H1 (cell line): ENCODE measurements at regions not wholly inside any gene's neighbourhood (a gene's known extent, or its start where the extent isn't known, plus 50 kb on each side); places are given as distances from the start of the nearest gene placed in this dataset.

Experiments
- CTCF ChIA-PET: fragments of 300-600 bp; sonication (Branson Sonifier 250); formaldehyde crosslinking; loops from one replicate; lab custom pipeline; 2021; ENCODE audit not compliant: partially characterized antibody; lab: Charles Lee
- POLR2A ChIA-PET: fragments of 300-600 bp; sonication (Branson Sonifier 250); formaldehyde crosslinking; loops from one replicate; lab custom pipeline; 2021; ENCODE audit warnings: inconsistent platforms; ENCODE audit not compliant: partially characterized antibody; lab: Charles Lee
- DNase-seq, 2 experiments: peaks; one replicate each; pipeline versions ENCODE4 v3.0.0 to v3.0.0-alpha.2; 2010 to 2022; ENCODE audit warnings: low spot score in 2 of 2, low read depth in 1 of 2, mixed read lengths in 1 of 2
- FAIRE-seq: peaks from 2 replicates; lab custom pipeline; 2011; peaks lifted over from hg19 to GRCh38; lab: Jason Lieb, UNC
- H2AFZ ChIP-seq: 2 replicates; pipeline ENCODE4 v1.8.1; 2012; ENCODE audit warnings: low read length, inconsistent platforms
- H2AK5ac ChIP-seq: 2 replicates; pipeline ENCODE4 v1.6.1; 2013; ENCODE audit warnings: low read depth, low read length
- H2BK120ac ChIP-seq: replicated peaks from 2 replicates; pipeline ENCODE3; 2013; ENCODE audit warnings: low read depth, low read length, inconsistent platforms
- H2BK12ac ChIP-seq: 2 replicates; pipeline ENCODE4 v1.6.1; 2013; ENCODE audit warnings: low read depth, low read length
- H2BK15ac ChIP-seq: 2 replicates; pipeline ENCODE4 v1.6.1; 2013; ENCODE audit warnings: low read length
- H2BK20ac ChIP-seq: 2 replicates; pipeline ENCODE4 v1.6.1; 2013; ENCODE audit warnings: low read length
- H2BK5ac ChIP-seq: 2 replicates; pipeline ENCODE4 v1.6.1; 2013; ENCODE audit warnings: low read depth, low read length
- H3K14ac ChIP-seq: 2 replicates; pipeline ENCODE4 v1.6.1; 2013; ENCODE audit warnings: inconsistent platforms; ENCODE audit not compliant: insufficient read length
- H3K18ac ChIP-seq: 2 replicates; pipeline ENCODE4 v1.6.1; 2013; ENCODE audit warnings: low read length; ENCODE audit errors: extremely low read depth
- H3K23ac ChIP-seq: 2 replicates; pipeline ENCODE4 v1.6.1; 2013; ENCODE audit warnings: inconsistent platforms; ENCODE audit not compliant: insufficient read length
- H3K23me2 ChIP-seq: 2 replicates; pipeline ENCODE4 v1.6.1; 2013; ENCODE audit warnings: low read depth, low read length
- H3K27ac ChIP-seq: 2 replicates; pipeline ENCODE4 v1.6.1; 2011; ENCODE audit warnings: low read depth, low read length, inconsistent platforms
- H3K27me3 ChIP-seq, 4 experiments: replicated peaks in 1 of 4; 1 replicate in 1 of 4; 2 replicates in 3 of 4; pipeline versions ENCODE4 v1.6.1 to v1.8.1; 2011 to 2013; ENCODE audit warnings: low read length in 3 of 4, mild to moderate bottlenecking in 3 of 4, inconsistent platforms in 2 of 4, mixed read lengths in 2 of 4, moderate library complexity in 1 of 4; ENCODE audit not compliant: control insufficient read depth in 3 of 4, insufficient read depth in 3 of 4; ENCODE audit errors: extremely low read depth in 1 of 4
- H3K36me3 ChIP-seq, 4 experiments: 2 replicates each; pipeline versions ENCODE4 v1.6.1 to v1.8.1; 2011 to 2013; ENCODE audit warnings: mild to moderate bottlenecking in 4 of 4, low read length in 3 of 4, moderate library complexity in 2 of 4, control low read depth in 1 of 4, inconsistent platforms in 1 of 4; ENCODE audit not compliant: insufficient read depth in 4 of 4, control insufficient read depth in 2 of 4
- H3K4ac ChIP-seq: replicated peaks from 2 replicates; pipeline ENCODE3; 2013; ENCODE audit warnings: low read length, low read depth, mixed read lengths, inconsistent platforms; ENCODE audit not compliant: insufficient read length
- H3K4me1 ChIP-seq, 4 experiments: replicated peaks in 1 of 4; 1 replicate in 1 of 4; 2 replicates in 3 of 4; pipeline versions ENCODE4 v1.6.1 to v1.8.1; 2011 to 2013; ENCODE audit warnings: low read length in 3 of 4, inconsistent platforms in 2 of 4, mixed read lengths in 1 of 4; ENCODE audit not compliant: insufficient read depth in 4 of 4, control insufficient read depth in 3 of 4
- H3K4me2 ChIP-seq, 2 experiments: 2 replicates each; pipeline versions ENCODE4 v1.6.1 to v1.8.1; 2011 to 2013; ENCODE audit warnings: low read depth in 2 of 2, low read length in 2 of 2, control low read depth in 1 of 2, inconsistent platforms in 1 of 2, mild to moderate bottlenecking in 1 of 2; ENCODE audit not compliant: insufficient read depth in 1 of 2
- H3K4me3 ChIP-seq, 4 experiments: fragments of 200-600, 300-600 bp in 1 of 4; sonication (generic), shearing (Covaris generic), sonication (Bioruptor Twin) in 1 of 4; 2 replicates each; pipeline versions ENCODE4 v1.5.1 to v1.8.1; 2011 to 2016; ENCODE audit warnings: low read length in 4 of 4, low read depth in 3 of 4, control low read depth in 2 of 4, inconsistent platforms in 2 of 4, mild to moderate bottlenecking in 2 of 4, mixed read lengths in 1 of 4, moderate library complexity in 1 of 4; ENCODE audit not compliant: insufficient read depth in 2 of 4; ENCODE audit errors: extremely low read depth in 1 of 4
- H3K56ac ChIP-seq: replicated peaks from 2 replicates; pipeline ENCODE3; 2013; ENCODE audit warnings: low read depth, mild to moderate bottlenecking, mixed read lengths, low read length, inconsistent platforms; ENCODE audit not compliant: insufficient read length
- H3K79me1 ChIP-seq: 2 replicates; pipeline ENCODE4 v1.6.1; 2013; ENCODE audit warnings: low read depth, low read length, control low read depth
- H3K79me2 ChIP-seq, 2 experiments: 2 replicates each; pipeline versions ENCODE4 v1.6.1 to v1.8.1; 2012 to 2013; ENCODE audit warnings: low read length in 2 of 2, mild to moderate bottlenecking in 2 of 2, inconsistent platforms in 1 of 2; ENCODE audit not compliant: insufficient read depth in 2 of 2, control insufficient read depth in 1 of 2
- H3K9ac ChIP-seq, 4 experiments: replicated peaks in 1 of 4; 1 replicate in 1 of 4; 2 replicates in 3 of 4; pipeline versions ENCODE4 v1.6.1 to v1.8.1; 2011 to 2013; ENCODE audit warnings: low read depth in 3 of 4, low read length in 3 of 4, control low read depth in 2 of 4, mild to moderate bottlenecking in 2 of 4, moderate library complexity in 2 of 4, inconsistent platforms in 1 of 4; ENCODE audit errors: extremely low read depth in 1 of 4
- H3K9me3 ChIP-seq, 2 experiments: 2 replicates each; pipeline versions ENCODE4 v1.6.1 to v1.8.1; 2012 to 2013; ENCODE audit warnings: mild to moderate bottlenecking in 2 of 2, moderate library complexity in 2 of 2, control low read depth in 1 of 2, inconsistent platforms in 1 of 2, low read depth in 1 of 2, low read length in 1 of 2, mixed read lengths in 1 of 2; ENCODE audit not compliant: insufficient read depth in 2 of 2
- H4K20me1 ChIP-seq, 2 experiments: replicated peaks in 1 of 2; 2 replicates each; pipeline versions ENCODE3 to v1.8.1; 2011 to 2013; ENCODE audit warnings: inconsistent platforms in 2 of 2, low read length in 2 of 2, mild to moderate bottlenecking in 1 of 2; ENCODE audit not compliant: insufficient read depth in 2 of 2, control insufficient read depth in 1 of 2
- H4K5ac ChIP-seq: 2 replicates; pipeline ENCODE4 v1.6.1; 2013; ENCODE audit warnings: low read length, low read depth, mixed read lengths, inconsistent platforms; ENCODE audit not compliant: insufficient read length
- H4K8ac ChIP-seq: 2 replicates; pipeline ENCODE4 v1.8.0; 2013; ENCODE audit warnings: mild to moderate bottlenecking, moderate library complexity, low read length, inconsistent platforms; ENCODE audit not compliant: insufficient read depth; ENCODE audit errors: extremely low read depth
- H4K91ac ChIP-seq: replicated peaks from 2 replicates; pipeline ENCODE3; 2013; ENCODE audit warnings: low read length, mixed read lengths, inconsistent platforms; ENCODE audit not compliant: insufficient read length
- EP300 ChIP-seq, 2 experiments: IDR thresholded peaks; 1 replicate in 1 of 2; 2 replicates in 1 of 2; pipeline ENCODE4 v1.6.1; 2011 to 2012; ENCODE audit warnings: low read depth in 2 of 2, low read length in 2 of 2, mild to moderate bottlenecking in 2 of 2, borderline replicate concordance in 1 of 2, inconsistent platforms in 1 of 2, moderate library complexity in 1 of 2
- POU5F1 ChIP-seq: IDR thresholded peaks from 2 replicates; pipeline ENCODE4 v1.6.1; 2011; ENCODE audit warnings: low read depth, mild to moderate bottlenecking, low read length, moderate library complexity
- RNF2 ChIP-seq: fragments of 200-900, 300-1000 bp; sonication (generic); IDR thresholded peaks from 2 replicates; pipeline ENCODE4 v1.7.1; 2016; ENCODE audit warnings: borderline replicate concordance, low read depth, mild to moderate bottlenecking, antibody characterized with exemption, low read length; ENCODE audit not compliant: poor library complexity, severe bottlenecking; ENCODE audit errors: missing control alignments
- SP4 ChIP-seq: IDR thresholded peaks from 2 replicates; pipeline ENCODE4 v1.6.1; 2012; ENCODE audit warnings: low read length, inconsistent platforms
- SUZ12 ChIP-seq: fragments of 200-600 bp; sonication (generic); IDR thresholded peaks from 2 replicates; pipeline ENCODE4 v1.6.1; 2012; ENCODE audit warnings: mild to moderate bottlenecking, inconsistent platforms, low read length, moderate library complexity, mixed read lengths
- YY1 ChIP-seq: IDR thresholded peaks from 2 replicates; pipeline ENCODE4 v1.6.1; 2011; ENCODE audit warnings: low read depth, mild to moderate bottlenecking, low read length
- WGBS, 2 experiments: shearing (Covaris generic) in 1 of 2; methylation state at CpG; one replicate each; pipeline versions ENCODE4 v1.1.6 to v1.1.7; 2013 to 2015; ENCODE audit warnings: low lambda C conversion rate in 2 of 2, mixed read lengths in 2 of 2, inconsistent platforms in 1 of 2, low coverage in 1 of 2, missing lambda C conversion rate in 1 of 2; ENCODE audit not compliant: insufficient replicate concordance in 2 of 2, insufficient coverage in 1 of 2, insufficient read length in 1 of 2; ENCODE audit errors: extremely low coverage in 1 of 2, missing lambda C conversion rate in 1 of 2; 5-methylcytosine and 5-hydroxymethylcytosine counted together
- TF ChIP-seq, protein P1 (sequence below): IDR thresholded peaks from 2 replicates; pipeline ENCODE4 v1.6.1; 2012; ENCODE audit warnings: low read length, inconsistent platforms
- TF ChIP-seq, protein P2 (sequence below): IDR thresholded peaks from 2 replicates; pipeline ENCODE4 v1.6.1; 2012; ENCODE audit warnings: inconsistent platforms

DNA sequence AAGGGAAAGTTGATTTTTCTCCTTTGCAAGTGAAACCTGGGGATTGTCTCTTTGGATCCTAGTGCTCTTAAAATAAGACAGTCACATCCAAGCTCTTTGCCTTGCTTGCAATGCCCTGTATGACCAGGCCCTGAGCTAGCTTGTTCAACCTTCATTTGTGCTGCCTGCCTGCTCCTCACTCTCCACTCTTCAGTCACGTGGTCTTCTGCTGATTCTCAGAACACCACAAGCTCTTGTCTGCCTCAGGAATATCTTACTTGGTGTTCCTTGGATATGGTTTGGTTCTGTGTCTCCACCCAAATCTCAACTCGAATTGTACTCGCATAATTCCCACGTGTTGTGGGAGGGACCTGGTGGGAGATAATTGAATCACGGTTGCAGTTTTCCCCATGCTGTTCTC is 318.7 kb downstream of the RMST start:
- Histone ChIP-seq H3K27me3 (no peaks in the 10 kb centered on the region), H3K9ac (no peak overlapping the region), H3K56ac (no peak overlapping the region), H2BK12ac (no peak overlapping the region), H3K36me3 (no peaks in the 10 kb centered on the region), H2AFZ (0 out of 2 replicates have a peak overlapping the region, but pooled peaks have one; percentile 1), H3K23ac (no peak overlapping the region), H2BK15ac (no peak overlapping the region), H2BK20ac (0 out of 2 replicates have a peak overlapping the region, but pooled peaks have one; percentile 29), H3K9me3 (peaks cover 5 to 20% of the 10 kb centered on the region in 2 experiments; a peak in 3 of 4 replicates), H2AK5ac (no peak overlapping the region), H2BK120ac (no peak overlapping the region), H3K79me2 (no peaks in the 10 kb centered on the region), H3K14ac (no peak overlapping the region), H3K23me2 (no peaks in the 10 kb centered on the region), H3K4me1 (peaks cover 0 to 10% (median 5%) of the 10 kb centered on the region in 4 experiments; a peak in 4 of 7 replicates), H3K18ac (no peak overlapping the region), H4K20me1 (no peaks in the 10 kb centered on the region), H4K5ac (no peak overlapping the region), H3K4me3 (no peak overlapping the region), H3K4ac (no peak overlapping the region), H4K91ac (no peak overlapping the region), H3K79me1 (no peaks in the 10 kb centered on the region), H3K4me2 (no peak overlapping the region), H4K8ac (no peak overlapping the region), H2BK5ac (peak overlapping the region; percentile 40; the same call in 1 of the 2 replicates), H3K27ac (no peak overlapping the region)
- no peak for FAIRE-seq
- 94% methylated on average over 5 of the region's 5 CpGs; no CpG with 5 or more reads in 1 of the 2 experiments for WGBS, 2 experiments
- TF ChIP-seq SP4 (no peak), EP300 (IDR thresholded peaks at IDR 0.05; ENCODE audit: borderline replicate concordance in 1 of 2, low read depth in 2 of 2, low read length in 2 of 2) (no peak), SUZ12 (no peak), YY1 (no peak), RNF2 (no peak), POU5F1 (no peak)
- TF ChIP-seq, protein P1, sequence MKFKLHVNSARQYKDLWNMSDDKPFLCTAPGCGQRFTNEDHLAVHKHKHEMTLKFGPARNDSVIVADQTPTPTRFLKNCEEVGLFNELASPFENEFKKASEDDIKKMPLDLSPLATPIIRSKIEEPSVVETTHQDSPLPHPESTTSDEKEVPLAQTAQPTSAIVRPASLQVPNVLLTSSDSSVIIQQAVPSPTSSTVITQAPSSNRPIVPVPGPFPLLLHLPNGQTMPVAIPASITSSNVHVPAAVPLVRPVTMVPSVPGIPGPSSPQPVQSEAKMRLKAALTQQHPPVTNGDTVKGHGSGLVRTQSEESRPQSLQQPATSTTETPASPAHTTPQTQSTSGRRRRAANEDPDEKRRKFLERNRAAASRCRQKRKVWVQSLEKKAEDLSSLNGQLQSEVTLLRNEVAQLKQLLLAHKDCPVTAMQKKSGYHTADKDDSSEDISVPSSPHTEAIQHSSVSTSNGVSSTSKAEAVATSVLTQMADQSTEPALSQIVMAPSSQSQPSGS = no peak
- TF ChIP-seq, protein P2, sequence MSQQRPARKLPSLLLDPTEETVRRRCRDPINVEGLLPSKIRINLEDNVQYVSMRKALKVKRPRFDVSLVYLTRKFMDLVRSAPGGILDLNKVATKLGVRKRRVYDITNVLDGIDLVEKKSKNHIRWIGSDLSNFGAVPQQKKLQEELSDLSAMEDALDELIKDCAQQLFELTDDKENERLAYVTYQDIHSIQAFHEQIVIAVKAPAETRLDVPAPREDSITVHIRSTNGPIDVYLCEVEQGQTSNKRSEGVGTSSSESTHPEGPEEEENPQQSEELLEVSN = no peak
- DNase-seq = no peak
- CTCF ChIA-PET = interaction anchor here (1.1 kb wide), 1 partner anchor 180 kb away, joined by 3 read pairs; no protein-coding TSS in a partner anchor
- POLR2A ChIA-PET = no interaction called here
